ENCODE measurements at regions not wholly inside any gene's neighbourhood (a gene's known extent, or its start where the extent isn't known, plus 50 kb on each side); places are given as distances from the start of the nearest gene placed in this dataset.
"Not testable (repeated sequence)": the region's sequence is repeated elsewhere in the genome, so short reads cannot be mapped to it uniquely, and the experiment has no call there.

GRCh38 chr17:5885336-5885735 lies 184.8 kb upstream of the WSCD1 start:
- intact Hi-C loops (cut with DNase I): no loop called here
- no peak for ATAC-seq
- 83% methylated on average over 4 of the region's 4 CpGs for WGBS
- DNase-seq: no peak
- no peaks in the 10 kb centered on the region for H3K4me1 ChIP-seq (ENCODE audit: control insufficient read depth, insufficient read depth, low read length)
- no peaks in the 10 kb centered on the region for H3K9me3 ChIP-seq (ENCODE audit: control insufficient read depth, low read length)
- no peak overlapping the region for H3K4me3 ChIP-seq (ENCODE audit: low read length)
- H3K27me3 ChIP-seq (ENCODE audit: control insufficient read depth, insufficient read depth): peaks cover 3% of the 10 kb centered on the region
- no peak overlapping the region for H3K27ac ChIP-seq (ENCODE audit: low read length)

GRCh38 chr17:5888811-5889210 lies 181.4 kb upstream of the WSCD1 start:
- Histone ChIP-seq H3K27me3 (ENCODE audit: control insufficient read depth, insufficient read depth) (peaks cover 3% of the 10 kb centered on the region), H3K4me1 (ENCODE audit: control insufficient read depth, insufficient read depth, low read length) (no peaks in the 10 kb centered on the region), H3K9me3 (ENCODE audit: control insufficient read depth, low read length) (no peaks in the 10 kb centered on the region), H3K4me3 (ENCODE audit: low read length) (no peak overlapping the region), H3K27ac (ENCODE audit: low read length) (no peak overlapping the region)
- ATAC-seq (no peak), DNase-seq (no peak)
- intact Hi-C loops (cut with DNase I): no loop called here
- 67% methylated on average over 2 of the region's 2 CpGs for WGBS

- 56% methylated on average over 3 of the region's 3 CpGs for WGBS
- intact Hi-C loops (cut with DNase I): no loop called here
- H3K27me3 ChIP-seq (ENCODE audit: control insufficient read depth, insufficient read depth): peaks cover 3% of the 10 kb centered on the region
- no peak overlapping the region for H3K27ac ChIP-seq (ENCODE audit: low read length)
- no peak for ATAC-seq
- no peak for DNase-seq
- no peak overlapping the region for H3K4me3 ChIP-seq (ENCODE audit: low read length)
- no peaks in the 10 kb centered on the region for H3K4me1 ChIP-seq (ENCODE audit: control insufficient read depth, insufficient read depth, low read length)
- H3K9me3 ChIP-seq (ENCODE audit: control insufficient read depth, low read length): no peaks in the 10 kb centered on the region
These were observed 177.1 kb upstream of the WSCD1 start for GRCh38 chr17:5892921-5893675.

- Histone ChIP-seq H3K9me3 (ENCODE audit: control insufficient read depth, low read length) (no peaks in the 10 kb centered on the region), H3K4me1 (ENCODE audit: control insufficient read depth, insufficient read depth, low read length) (no peaks in the 10 kb centered on the region), H3K4me3 (ENCODE audit: low read length) (no peak overlapping the region), H3K27ac (ENCODE audit: low read length) (no peak overlapping the region), H3K27me3 (ENCODE audit: control insufficient read depth, insufficient read depth) (peaks cover 3% of the 10 kb centered on the region)
- ATAC-seq (no peak), DNase-seq (no peak)
- intact Hi-C loops (cut with DNase I): no loop called here
- WGBS: 49% methylated on average over 5 of the region's 5 CpGs
These were observed 176.4 kb upstream of the WSCD1 start for GRCh38 chr17:5893741-5894140.

- Histone ChIP-seq H3K27me3 (ENCODE audit: control insufficient read depth, insufficient read depth) (no peaks in the 10 kb centered on the region), H3K4me3 (ENCODE audit: low read length) (no peak overlapping the region), H3K4me1 (ENCODE audit: control insufficient read depth, insufficient read depth, low read length) (no peaks in the 10 kb centered on the region), H3K27ac (ENCODE audit: low read length) (no peak overlapping the region), H3K9me3 (ENCODE audit: control insufficient read depth, low read length) (no peaks in the 10 kb centered on the region)
- intact Hi-C loops (cut with DNase I): no loop called here
- no peak for ATAC-seq
- WGBS: 69% methylated on average over 6 of the region's 6 CpGs
- no peak for DNase-seq
These were observed 174.9 kb upstream of the WSCD1 start for GRCh38 chr17:5895276-5895675.

GRCh38 chr17:5896215-5896614 lies 174.0 kb upstream of the WSCD1 start:
- no peaks in the 10 kb centered on the region for H3K4me1 ChIP-seq (ENCODE audit: control insufficient read depth, insufficient read depth, low read length)
- no peak overlapping the region for H3K27ac ChIP-seq (ENCODE audit: low read length)
- no peak overlapping the region for H3K4me3 ChIP-seq (ENCODE audit: low read length)
- no peaks in the 10 kb centered on the region for H3K27me3 ChIP-seq (ENCODE audit: control insufficient read depth, insufficient read depth)
- ATAC-seq: no peak
- WGBS: 77% methylated on average over 5 of the region's 5 CpGs
- intact Hi-C loops (cut with DNase I): no loop called here
- no peaks in the 10 kb centered on the region for H3K9me3 ChIP-seq (ENCODE audit: control insufficient read depth, low read length)
- DNase-seq: no peak

GRCh38 chr17:5897275-5897911 lies 172.8 kb upstream of the WSCD1 start:
- H3K27ac ChIP-seq (ENCODE audit: low read length): no peak overlapping the region
- H3K27me3 ChIP-seq (ENCODE audit: control insufficient read depth, insufficient read depth): no peaks in the 10 kb centered on the region
- no peaks in the 10 kb centered on the region for H3K4me1 ChIP-seq (ENCODE audit: control insufficient read depth, insufficient read depth, low read length)
- no peak for DNase-seq
- intact Hi-C loops (cut with DNase I): no loop called here
- H3K9me3 ChIP-seq (ENCODE audit: control insufficient read depth, low read length): no peaks in the 10 kb centered on the region
- H3K4me3 ChIP-seq (ENCODE audit: low read length): no peak overlapping the region
- 9% methylated on average over 14 of the region's 14 CpGs for WGBS
- no peak for ATAC-seq

GRCh38 chr17:5897981-5898380 lies 172.2 kb upstream of the WSCD1 start:
- intact Hi-C loops (cut with DNase I); H3K9me3 ChIP-seq (ENCODE audit: control insufficient read depth, low read length); H3K4me1 ChIP-seq (ENCODE audit: control insufficient read depth, insufficient read depth, low read length); DNase-seq; H3K27me3 ChIP-seq (ENCODE audit: control insufficient read depth, insufficient read depth); H3K27ac ChIP-seq (ENCODE audit: low read length); ATAC-seq; H3K4me3 ChIP-seq (ENCODE audit: low read length): not testable (repeated sequence)
- 77% methylated on average over 8 of the region's 8 CpGs for WGBS

GRCh38 chr17:5898406-5898805 lies 171.8 kb upstream of the WSCD1 start:
- Histone ChIP-seq H3K27me3 (ENCODE audit: control insufficient read depth, insufficient read depth) (no peaks in the 10 kb centered on the region), H3K27ac (ENCODE audit: low read length) (no peak overlapping the region), H3K4me1 (ENCODE audit: control insufficient read depth, insufficient read depth, low read length) (no peaks in the 10 kb centered on the region), H3K4me3 (ENCODE audit: low read length) (no peak overlapping the region), H3K9me3 (ENCODE audit: control insufficient read depth, low read length) (no peaks in the 10 kb centered on the region)
- ATAC-seq (no peak), DNase-seq (no peak)
- 91% methylated on average over 8 of the region's 8 CpGs for WGBS
- intact Hi-C loops (cut with DNase I): no loop called here

- no peak for ATAC-seq
- H3K27ac ChIP-seq (ENCODE audit: low read length): no peak overlapping the region
- DNase-seq: no peak
- H3K4me3 ChIP-seq (ENCODE audit: low read length): no peak overlapping the region
- no peaks in the 10 kb centered on the region for H3K27me3 ChIP-seq (ENCODE audit: control insufficient read depth, insufficient read depth)
- 85% methylated on average over 12 of the region's 12 CpGs for WGBS
- H3K9me3 ChIP-seq (ENCODE audit: control insufficient read depth, low read length): no peaks in the 10 kb centered on the region
- H3K4me1 ChIP-seq (ENCODE audit: control insufficient read depth, insufficient read depth, low read length): no peaks in the 10 kb centered on the region
- intact Hi-C loops (cut with DNase I): no loop called here
These were observed 170.5 kb upstream of the WSCD1 start for GRCh38 chr17:5899496-5900195.

- intact Hi-C loops (cut with DNase I): no loop called here
- Histone ChIP-seq H3K4me1 (ENCODE audit: control insufficient read depth, insufficient read depth, low read length) (no peaks in the 10 kb centered on the region), H3K27ac (ENCODE audit: low read length) (no peak overlapping the region), H3K4me3 (ENCODE audit: low read length) (no peak overlapping the region), H3K9me3 (ENCODE audit: control insufficient read depth, low read length) (no peaks in the 10 kb centered on the region), H3K27me3 (ENCODE audit: control insufficient read depth, insufficient read depth) (no peaks in the 10 kb centered on the region)
- no peak for ATAC-seq
- WGBS: 66% methylated on average over 6 of the region's 6 CpGs
- no peak for DNase-seq
These were observed 168.4 kb upstream of the WSCD1 start for GRCh38 chr17:5901731-5902130.
